Panc1 (cell line): ENCODE measurements at regions not wholly inside any gene's neighbourhood (a gene's known extent, or its start where the extent isn't known, plus 50 kb on each side); places are given as distances from the start of the nearest gene placed in this dataset.
A peak's percentile ranks its signal among the peaks of the same experiment; 100 is the strongest.

ENCODE experiments used
- CTCF ChIP-seq: fragments of 450-650 bp; IDR thresholded peaks from 2 replicates; pipeline ENCODE4 v1.5.1; 2017; ENCODE audit warnings: mild to moderate bottlenecking
- POLR2AphosphoS5 ChIP-seq: IDR thresholded peaks from 2 replicates; pipeline ENCODE4 v1.6.1; 2012; ENCODE audit warnings: mild to moderate bottlenecking, low read depth, low read length, moderate library complexity
- TCF7L2 ChIP-seq: IDR thresholded peaks from 2 replicates; pipeline ENCODE4 v1.6.1; 2011; ENCODE audit warnings: mild to moderate bottlenecking, low read depth, low read length, inconsistent platforms

- 0 out of 2 replicates have a peak, but pooled peaks have one; percentile 26 for TF ChIP-seq CTCF
- TF ChIP-seq TCF7L2: no peak
- no peak for TF ChIP-seq POLR2AphosphoS5
Observed at GRCh38 chr5:60295423-60295822, 401.9 kb upstream of the PDE4D start.
